ENCODE measurements at regions not wholly inside any gene's neighbourhood (a gene's known extent, or its start where the extent isn't known, plus 50 kb on each side); places are given as distances from the start of the nearest gene placed in this dataset.

DNA sequence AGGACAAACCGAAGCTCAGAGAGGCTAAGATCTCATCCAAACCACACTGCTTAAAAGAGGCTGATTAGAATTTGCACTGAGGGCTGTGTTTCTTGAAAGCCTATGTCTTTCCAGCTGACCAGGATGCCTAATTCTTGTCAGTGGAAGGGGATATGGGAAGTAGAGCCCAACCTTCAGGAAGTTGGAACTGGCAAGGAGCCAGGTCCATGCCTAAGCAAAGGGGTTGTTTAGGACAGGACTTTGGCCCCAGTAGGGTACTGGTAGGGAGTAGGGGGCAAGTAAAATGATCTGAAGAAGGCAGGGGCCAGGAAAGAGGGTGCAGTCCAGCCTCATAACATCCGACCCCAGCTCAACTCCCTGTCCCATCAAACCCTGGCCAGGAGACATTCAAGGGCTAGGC, 130.9 kb downstream of the GAS1 start:
- 0 out of 2 replicates have a peak, but pooled peaks cover 9% of the 10 kb centered on the region for H3K9me3 ChIP-seq (ENCODE audit: insufficient read depth, low read length)
- no peak for TF ChIP-seq EZH2phosphoT487 (conservative IDR thresholded peaks at IDR 0.05; ENCODE audit: low read length)
- TF ChIP-seq, protein P1, sequence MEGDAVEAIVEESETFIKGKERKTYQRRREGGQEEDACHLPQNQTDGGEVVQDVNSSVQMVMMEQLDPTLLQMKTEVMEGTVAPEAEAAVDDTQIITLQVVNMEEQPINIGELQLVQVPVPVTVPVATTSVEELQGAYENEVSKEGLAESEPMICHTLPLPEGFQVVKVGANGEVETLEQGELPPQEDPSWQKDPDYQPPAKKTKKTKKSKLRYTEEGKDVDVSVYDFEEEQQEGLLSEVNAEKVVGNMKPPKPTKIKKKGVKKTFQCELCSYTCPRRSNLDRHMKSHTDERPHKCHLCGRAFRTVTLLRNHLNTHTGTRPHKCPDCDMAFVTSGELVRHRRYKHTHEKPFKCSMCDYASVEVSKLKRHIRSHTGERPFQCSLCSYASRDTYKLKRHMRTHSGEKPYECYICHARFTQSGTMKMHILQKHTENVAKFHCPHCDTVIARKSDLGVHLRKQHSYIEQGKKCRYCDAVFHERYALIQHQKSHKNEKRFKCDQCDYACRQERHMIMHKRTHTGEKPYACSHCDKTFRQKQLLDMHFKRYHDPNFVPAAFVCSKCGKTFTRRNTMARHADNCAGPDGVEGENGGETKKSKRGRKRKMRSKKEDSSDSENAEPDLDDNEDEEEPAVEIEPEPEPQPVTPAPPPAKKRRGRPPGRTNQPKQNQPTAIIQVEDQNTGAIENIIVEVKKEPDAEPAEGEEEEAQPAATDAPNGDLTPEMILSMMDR (IDR thresholded peaks at IDR 0.05; ENCODE audit: insufficient read depth, low read length, poor library complexity, severe bottlenecking): no peak
- no peaks in the 10 kb centered on the region for H3K79me2 ChIP-seq (ENCODE audit: insufficient read depth, low read length)
- no peak overlapping the region for H3K9ac ChIP-seq (ENCODE audit: low read length)
- H3K4me3 ChIP-seq (ENCODE audit: insufficient read depth, low read length, poor library complexity, severe bottlenecking): no peak overlapping the region
- no peak overlapping the region for H3K4me2 ChIP-seq (ENCODE audit: low read depth, low read length, poor library complexity, severe bottlenecking)
- no peak overlapping the region for H3K27ac ChIP-seq (ENCODE audit: low read depth, low read length)
- no peaks in the 10 kb centered on the region for H3F3A ChIP-seq (ENCODE audit: insufficient read depth)
- no peak overlapping the region for H2AFZ ChIP-seq (ENCODE audit: low read depth, low read length, severe bottlenecking)
- no peaks in the 10 kb centered on the region for H4K20me1 ChIP-seq (ENCODE audit: low read depth, low read length)
- H3K27me3 ChIP-seq (ENCODE audit: low read length): no peaks in the 10 kb centered on the region
- no peaks in the 10 kb centered on the region for H3K9me2 ChIP-seq (replicated peaks; ENCODE audit: insufficient read depth, low read length)
- H3K36me3 ChIP-seq (ENCODE audit: low read length): no peaks in the 10 kb centered on the region

GRCh38 chr9:86812616-86813015, 134.7 kb downstream of the GAS1 start:
- no peak overlapping the region for H3K9ac ChIP-seq (ENCODE audit: low read length)
- TF ChIP-seq, protein P1 (IDR thresholded peaks at IDR 0.05; ENCODE audit: insufficient read depth, low read length, poor library complexity, severe bottlenecking): no peak
- no peak for TF ChIP-seq EZH2phosphoT487 (conservative IDR thresholded peaks at IDR 0.05; ENCODE audit: low read length)

GRCh38 chr9:86809759-86810367, 137.4 kb downstream of the GAS1 start:
- H3K9ac ChIP-seq (ENCODE audit: low read length): no peak overlapping the region
- H3K9me3 ChIP-seq (ENCODE audit: insufficient read depth, low read length): no peaks in the 10 kb centered on the region
- H3F3A ChIP-seq (ENCODE audit: insufficient read depth): no peaks in the 10 kb centered on the region
- no peak overlapping the region for H3K27ac ChIP-seq (ENCODE audit: low read depth, low read length)
- no peak overlapping the region for H3K4me3 ChIP-seq (ENCODE audit: insufficient read depth, low read length, poor library complexity, severe bottlenecking)
- H3K4me2 ChIP-seq (ENCODE audit: low read depth, low read length, poor library complexity, severe bottlenecking): no peak overlapping the region
- no peaks in the 10 kb centered on the region for H3K27me3 ChIP-seq (ENCODE audit: low read length)
- no peaks in the 10 kb centered on the region for H3K9me2 ChIP-seq (replicated peaks; ENCODE audit: insufficient read depth, low read length)
- H2AFZ ChIP-seq (ENCODE audit: low read depth, low read length, severe bottlenecking): no peak overlapping the region
- H3K79me2 ChIP-seq (ENCODE audit: insufficient read depth, low read length): no peaks in the 10 kb centered on the region
- TF ChIP-seq EZH2phosphoT487 (conservative IDR thresholded peaks at IDR 0.05; ENCODE audit: low read length): no peak
- H3K36me3 ChIP-seq (ENCODE audit: low read length): no peaks in the 10 kb centered on the region
- no peaks in the 10 kb centered on the region for H4K20me1 ChIP-seq (ENCODE audit: low read depth, low read length)

More at GRCh38 chr9:86812616-86813015, 134.7 kb downstream of the GAS1 start:
- H3K4me2 ChIP-seq (ENCODE audit: low read depth, low read length, poor library complexity, severe bottlenecking): no peak overlapping the region
- H2AFZ ChIP-seq (ENCODE audit: low read depth, low read length, severe bottlenecking): no peak overlapping the region
- no peaks in the 10 kb centered on the region for H3K36me3 ChIP-seq (ENCODE audit: low read length)
- no peaks in the 10 kb centered on the region for H3F3A ChIP-seq (ENCODE audit: insufficient read depth)
- H3K27ac ChIP-seq (ENCODE audit: low read depth, low read length): no peak overlapping the region
- no peak overlapping the region for H3K4me3 ChIP-seq (ENCODE audit: insufficient read depth, low read length, poor library complexity, severe bottlenecking)
- no peaks in the 10 kb centered on the region for H3K27me3 ChIP-seq (ENCODE audit: low read length)
- no peaks in the 10 kb centered on the region for H3K9me2 ChIP-seq (replicated peaks; ENCODE audit: insufficient read depth, low read length)
- H3K9me3 ChIP-seq (ENCODE audit: insufficient read depth, low read length): no peaks in the 10 kb centered on the region
- no peaks in the 10 kb centered on the region for H4K20me1 ChIP-seq (ENCODE audit: low read depth, low read length)
- H3K79me2 ChIP-seq (ENCODE audit: insufficient read depth, low read length): no peaks in the 10 kb centered on the region

DNA sequence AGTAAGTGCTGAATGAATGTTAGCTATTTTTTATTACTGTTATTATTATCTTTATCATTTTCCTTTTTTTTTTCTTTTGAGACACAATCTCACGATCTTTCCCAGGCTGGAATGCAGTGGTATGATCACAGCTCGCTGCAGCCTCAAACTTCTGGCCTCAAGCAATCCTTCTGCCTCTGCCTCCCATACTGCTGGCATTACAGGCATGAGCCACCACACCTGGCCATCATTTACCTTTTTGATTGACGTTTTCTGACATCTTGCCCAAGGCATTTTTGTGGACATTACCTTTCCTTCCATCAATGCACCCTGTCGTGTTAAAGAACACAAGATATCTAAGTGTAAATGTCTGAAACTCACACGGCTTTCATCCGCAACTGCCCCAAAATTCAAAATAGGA, 138.2 kb downstream of the GAS1 start:
- Histone ChIP-seq H3K36me3 (ENCODE audit: low read length) (no peaks in the 10 kb centered on the region), H3K9ac (ENCODE audit: low read length) (no peak overlapping the region), H3K9me3 (ENCODE audit: insufficient read depth, low read length) (no peaks in the 10 kb centered on the region), H3F3A (ENCODE audit: insufficient read depth) (no peaks in the 10 kb centered on the region), H2AFZ (ENCODE audit: low read depth, low read length, severe bottlenecking) (no peak overlapping the region), H3K27me3 (ENCODE audit: low read length) (no peaks in the 10 kb centered on the region), H3K4me3 (ENCODE audit: insufficient read depth, low read length, poor library complexity, severe bottlenecking) (no peak overlapping the region), H3K27ac (ENCODE audit: low read depth, low read length) (no peak overlapping the region), H3K9me2 (replicated peaks; ENCODE audit: insufficient read depth, low read length) (no peaks in the 10 kb centered on the region), H3K4me2 (ENCODE audit: low read depth, low read length, poor library complexity, severe bottlenecking) (no peak overlapping the region), H4K20me1 (ENCODE audit: low read depth, low read length) (no peaks in the 10 kb centered on the region), H3K79me2 (ENCODE audit: insufficient read depth, low read length) (no peaks in the 10 kb centered on the region)
- TF ChIP-seq, protein P1 (IDR thresholded peaks at IDR 0.05; ENCODE audit: insufficient read depth, low read length, poor library complexity, severe bottlenecking): no peak
- no peak for TF ChIP-seq EZH2phosphoT487 (conservative IDR thresholded peaks at IDR 0.05; ENCODE audit: low read length)
